ENCODE measurements at regions not wholly inside any gene's neighbourhood (a gene's known extent, or its start where the extent isn't known, plus 50 kb on each side); places are given as distances from the start of the nearest gene placed in this dataset.

DNA sequence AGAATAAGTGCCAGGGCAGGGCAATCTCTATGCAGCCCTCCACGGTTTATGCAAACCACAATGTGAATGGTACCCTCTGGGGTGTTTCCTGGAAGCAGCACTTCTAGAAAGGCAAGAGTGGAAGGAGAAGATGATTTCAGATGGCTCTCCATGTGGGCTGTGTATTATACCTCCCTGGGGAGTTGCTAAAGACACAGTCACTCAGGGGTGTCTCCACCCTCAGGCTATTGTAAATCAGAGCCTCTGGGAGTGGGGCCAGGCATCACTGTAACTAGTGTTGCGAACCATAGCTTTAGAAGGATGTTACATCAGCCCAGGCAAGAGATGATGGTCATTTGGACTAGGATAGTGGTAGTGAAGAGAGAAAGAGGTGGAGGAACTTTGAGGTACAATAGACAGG, 83.3 kb upstream of the ZKSCAN2 start:
- Histone ChIP-seq H4K20me1 (replicated peaks in 1 of 2; ENCODE audit: control insufficient read depth in 1 of 2, insufficient read depth in 2 of 2, low read length in 2 of 2) (no peaks in the 10 kb centered on the region), H3K36me3 (ENCODE audit: control insufficient read depth in 2 of 4, insufficient read depth in 4 of 4, low read length in 3 of 4) (no peaks in the 10 kb centered on the region), H3K23me2 (ENCODE audit: low read depth, low read length) (no peaks in the 10 kb centered on the region), H2BK20ac (ENCODE audit: low read length) (no peak overlapping the region), H3K14ac (ENCODE audit: insufficient read length) (no peak overlapping the region), H3K4me3 (ENCODE audit: extremely low read depth in 1 of 4, insufficient read depth in 2 of 4, low read depth in 3 of 4, low read length in 4 of 4) (no peak overlapping the region), H3K4me2 (ENCODE audit: insufficient read depth in 1 of 2, low read depth in 2 of 2, low read length in 2 of 2) (no peak overlapping the region), H3K9me3 (ENCODE audit: insufficient read depth in 2 of 2, low read depth in 1 of 2, low read length in 1 of 2) (no peaks in the 10 kb centered on the region), H2BK5ac (ENCODE audit: low read depth, low read length) (no peak overlapping the region), H4K5ac (ENCODE audit: insufficient read length, low read depth, low read length) (no peak overlapping the region), H3K23ac (ENCODE audit: insufficient read length) (no peak overlapping the region), H3K4me1 (replicated peaks in 1 of 4; ENCODE audit: control insufficient read depth in 3 of 4, insufficient read depth in 4 of 4, low read length in 3 of 4) (no peaks in the 10 kb centered on the region), H2AK5ac (ENCODE audit: low read depth, low read length) (no peak overlapping the region), H3K27ac (ENCODE audit: low read depth, low read length) (no peak overlapping the region), H3K9ac (replicated peaks in 1 of 4; ENCODE audit: extremely low read depth in 1 of 4, low read depth in 3 of 4, low read length in 3 of 4) (no peak overlapping the region), H3K18ac (ENCODE audit: extremely low read depth, low read length) (no peak overlapping the region), H4K91ac (replicated peaks; ENCODE audit: insufficient read length, low read length) (no peak overlapping the region), H2BK12ac (ENCODE audit: low read depth, low read length) (no peak overlapping the region), H3K27me3 (replicated peaks in 1 of 4; ENCODE audit: control insufficient read depth in 3 of 4, extremely low read depth in 1 of 4, insufficient read depth in 3 of 4, low read length in 3 of 4) (no peaks in the 10 kb centered on the region), H3K56ac (replicated peaks; ENCODE audit: insufficient read length, low read depth, low read length) (no peak overlapping the region), H3K4ac (replicated peaks; ENCODE audit: insufficient read length, low read depth, low read length) (no peak overlapping the region), H3K79me2 (ENCODE audit: control insufficient read depth in 1 of 2, insufficient read depth in 2 of 2, low read length in 2 of 2) (no peaks in the 10 kb centered on the region), H2BK15ac (ENCODE audit: low read length) (no peak overlapping the region), H2BK120ac (replicated peaks; ENCODE audit: low read depth, low read length) (no peak overlapping the region), H4K8ac (ENCODE audit: extremely low read depth, insufficient read depth, low read length) (no peak overlapping the region), H3K79me1 (ENCODE audit: low read depth, low read length) (no peaks in the 10 kb centered on the region), H2AFZ (ENCODE audit: low read length) (no peak overlapping the region)
- CTCF ChIA-PET (ENCODE audit: partially characterized antibody) = no interaction called here
- no peak for DNase-seq (ENCODE audit: low read depth in 1 of 2, low spot score in 2 of 2)
- POLR2A ChIA-PET (ENCODE audit: partially characterized antibody) = no interaction called here
- TF ChIP-seq KDM1A (IDR thresholded peaks at IDR 0.05; ENCODE audit: borderline replicate concordance, low read length) (no peak), NRF1 (IDR thresholded peaks at IDR 0.05; ENCODE audit: low read depth, low read length) (no peak), EGR1 (IDR thresholded peaks at IDR 0.05; ENCODE audit: borderline replicate concordance, low read depth, low read length) (no peak), CHD2 (IDR thresholded peaks at IDR 0.05; ENCODE audit: low read length) (no peak), MAFK (IDR thresholded peaks at IDR 0.05; ENCODE audit: low read depth, low read length) (no peak), ZNF274 (IDR thresholded peaks at IDR 0.05; ENCODE audit: borderline replicate concordance, extremely low read depth, low read length) (no peak), EP300 (IDR thresholded peaks at IDR 0.05; ENCODE audit: borderline replicate concordance in 1 of 2, low read depth in 2 of 2, low read length in 2 of 2) (no peak), GTF2F1 (IDR thresholded peaks at IDR 0.05; ENCODE audit: borderline replicate concordance, low read depth, low read length) (no peak), RFX5 (IDR thresholded peaks at IDR 0.05; ENCODE audit: borderline replicate concordance, low read depth, low read length) (no peak), TBP (IDR thresholded peaks at IDR 0.05; ENCODE audit: low read depth, low read length) (no peak), CREB1 (IDR thresholded peaks at IDR 0.05) (no peak), FOSL1 (IDR thresholded peaks at IDR 0.05; ENCODE audit: insufficient read depth, low read depth, low read length) (no peak), SP2 (IDR thresholded peaks at IDR 0.05; ENCODE audit: low read length) (no peak)
- TF ChIP-seq, protein P1, sequence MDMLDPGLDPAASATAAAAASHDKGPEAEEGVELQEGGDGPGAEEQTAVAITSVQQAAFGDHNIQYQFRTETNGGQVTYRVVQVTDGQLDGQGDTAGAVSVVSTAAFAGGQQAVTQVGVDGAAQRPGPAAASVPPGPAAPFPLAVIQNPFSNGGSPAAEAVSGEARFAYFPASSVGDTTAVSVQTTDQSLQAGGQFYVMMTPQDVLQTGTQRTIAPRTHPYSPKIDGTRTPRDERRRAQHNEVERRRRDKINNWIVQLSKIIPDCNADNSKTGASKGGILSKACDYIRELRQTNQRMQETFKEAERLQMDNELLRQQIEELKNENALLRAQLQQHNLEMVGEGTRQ (IDR thresholded peaks at IDR 0.05; ENCODE audit: low read length) = no peak
- TF ChIP-seq, protein P2, sequence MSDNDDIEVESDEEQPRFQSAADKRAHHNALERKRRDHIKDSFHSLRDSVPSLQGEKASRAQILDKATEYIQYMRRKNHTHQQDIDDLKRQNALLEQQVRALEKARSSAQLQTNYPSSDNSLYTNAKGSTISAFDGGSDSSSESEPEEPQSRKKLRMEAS (IDR thresholded peaks at IDR 0.05) = no peak
- no peak for FAIRE-seq
- 83% methylated on average over 2 of the region's 2 CpGs; no CpG with 5 or more reads in 1 of the 2 experiments for WGBS, 2 experiments (ENCODE audit: extremely low coverage in 1 of 2, insufficient coverage in 1 of 2, insufficient read length in 1 of 2, insufficient replicate concordance in 2 of 2, low coverage in 1 of 2, low lambda C conversion rate in 2 of 2, missing lambda C conversion rate in 1 of 2)

Data from H1 (cell line).